IMR-90 (cell line): ENCODE measurements at regions not wholly inside any gene's neighbourhood (a gene's known extent, or its start where the extent isn't known, plus 50 kb on each side); places are given as distances from the start of the nearest gene placed in this dataset.

Source experiments
- BHLHE40 ChIP-seq: fragments of 150-350 bp; IDR thresholded peaks from 2 replicates; pipeline ENCODE4 v1.6.1; 2016; ENCODE audit warnings: mild to moderate bottlenecking, low read depth, low read length
- CEBPB ChIP-seq: IDR thresholded peaks from 2 replicates; pipeline ENCODE4 v1.6.1; 2012; ENCODE audit warnings: low read depth, low read length, improper control_type of control experiment
- FOS ChIP-seq: fragments of 150-350 bp; IDR thresholded peaks from 2 replicates; pipeline ENCODE4 v1.6.1; 2016; ENCODE audit warnings: low read depth, low read length
- MAFK ChIP-seq: IDR thresholded peaks from 2 replicates; pipeline ENCODE4 v1.6.1; 2012; ENCODE audit warnings: low read depth, low read length, improper control_type of control experiment
- MAZ ChIP-seq: IDR thresholded peaks from 2 replicates; pipeline ENCODE4 v1.6.1; 2012; ENCODE audit warnings: low read depth, mild to moderate bottlenecking, low read length, improper control_type of control experiment, moderate library complexity, borderline replicate concordance
- MXI1 ChIP-seq: IDR thresholded peaks from 2 replicates; pipeline ENCODE4 v1.6.1; 2012; ENCODE audit warnings: low read depth, mild to moderate bottlenecking, low read length, moderate library complexity, borderline replicate concordance
- NFE2L2 ChIP-seq: fragments of 150-350 bp; IDR thresholded peaks from 2 replicates; pipeline ENCODE4 v1.6.1; 2016; ENCODE audit warnings: low read depth, mild to moderate bottlenecking, low read length
- POLR2A ChIP-seq: IDR thresholded peaks from 2 replicates; pipeline ENCODE4 v1.6.1; 2012; ENCODE audit warnings: mild to moderate bottlenecking, low read depth, low read length
- RAD21 ChIP-seq: IDR thresholded peaks from 2 replicates; pipeline ENCODE4 v1.6.1; 2012; ENCODE audit warnings: low read length, improper control_type of control experiment
- RFX5 ChIP-seq: IDR thresholded peaks from 2 replicates; pipeline ENCODE4 v1.8.0; 2012; ENCODE audit warnings: low read depth, mild to moderate bottlenecking, low read length, moderate library complexity
- SMC3 ChIP-seq: fragments of 150-350 bp; IDR thresholded peaks from 2 replicates; pipeline ENCODE4 v1.6.1; 2016; ENCODE audit warnings: low read depth, mild to moderate bottlenecking, antibody characterized with exemption, low read length, moderate library complexity
- TF ChIP-seq, protein P1 (sequence below): conservative IDR thresholded peaks from 2 replicates; pipeline ENCODE4 v1.5.1; 2012; ENCODE audit warnings: mild to moderate bottlenecking, low read depth, low read length, improper control_type of control experiment
- TF ChIP-seq, protein P2 (sequence below): fragments of 150-350 bp; IDR thresholded peaks from 2 replicates; pipeline ENCODE4 v1.6.1; 2017; ENCODE audit warnings: mild to moderate bottlenecking, antibody characterized with exemption, low read length, low read depth

DNA sequence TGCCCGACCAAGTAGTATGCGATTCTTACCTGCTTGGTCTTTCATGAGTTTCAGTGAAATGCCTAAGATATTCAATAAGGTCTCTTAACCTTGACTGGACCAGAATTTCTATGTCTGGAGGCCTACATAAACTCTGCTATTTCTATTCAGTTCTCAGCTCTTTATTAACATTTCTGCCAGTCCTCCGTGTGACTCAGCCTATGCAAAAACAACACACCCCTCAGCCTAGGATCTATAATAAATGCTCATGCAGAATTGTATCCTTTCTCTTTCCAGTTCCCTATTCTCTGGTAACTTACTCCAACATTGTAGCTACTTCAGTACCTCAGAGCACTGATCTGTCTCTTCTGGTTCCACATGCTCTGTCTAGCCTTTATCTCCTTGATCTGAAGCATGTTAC is 1507.4 kb downstream of the CDH11 start:
- TF ChIP-seq MAFK (no peak), POLR2A (no peak), RAD21 (no peak), MXI1 (no peak), CEBPB (no peak), NFE2L2 (no peak), SMC3 (no peak), RFX5 (no peak), BHLHE40 (no peak), MAZ (no peak), FOS (no peak)
- TF ChIP-seq, protein P1, sequence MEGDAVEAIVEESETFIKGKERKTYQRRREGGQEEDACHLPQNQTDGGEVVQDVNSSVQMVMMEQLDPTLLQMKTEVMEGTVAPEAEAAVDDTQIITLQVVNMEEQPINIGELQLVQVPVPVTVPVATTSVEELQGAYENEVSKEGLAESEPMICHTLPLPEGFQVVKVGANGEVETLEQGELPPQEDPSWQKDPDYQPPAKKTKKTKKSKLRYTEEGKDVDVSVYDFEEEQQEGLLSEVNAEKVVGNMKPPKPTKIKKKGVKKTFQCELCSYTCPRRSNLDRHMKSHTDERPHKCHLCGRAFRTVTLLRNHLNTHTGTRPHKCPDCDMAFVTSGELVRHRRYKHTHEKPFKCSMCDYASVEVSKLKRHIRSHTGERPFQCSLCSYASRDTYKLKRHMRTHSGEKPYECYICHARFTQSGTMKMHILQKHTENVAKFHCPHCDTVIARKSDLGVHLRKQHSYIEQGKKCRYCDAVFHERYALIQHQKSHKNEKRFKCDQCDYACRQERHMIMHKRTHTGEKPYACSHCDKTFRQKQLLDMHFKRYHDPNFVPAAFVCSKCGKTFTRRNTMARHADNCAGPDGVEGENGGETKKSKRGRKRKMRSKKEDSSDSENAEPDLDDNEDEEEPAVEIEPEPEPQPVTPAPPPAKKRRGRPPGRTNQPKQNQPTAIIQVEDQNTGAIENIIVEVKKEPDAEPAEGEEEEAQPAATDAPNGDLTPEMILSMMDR, result no peak
- TF ChIP-seq, protein P2, sequence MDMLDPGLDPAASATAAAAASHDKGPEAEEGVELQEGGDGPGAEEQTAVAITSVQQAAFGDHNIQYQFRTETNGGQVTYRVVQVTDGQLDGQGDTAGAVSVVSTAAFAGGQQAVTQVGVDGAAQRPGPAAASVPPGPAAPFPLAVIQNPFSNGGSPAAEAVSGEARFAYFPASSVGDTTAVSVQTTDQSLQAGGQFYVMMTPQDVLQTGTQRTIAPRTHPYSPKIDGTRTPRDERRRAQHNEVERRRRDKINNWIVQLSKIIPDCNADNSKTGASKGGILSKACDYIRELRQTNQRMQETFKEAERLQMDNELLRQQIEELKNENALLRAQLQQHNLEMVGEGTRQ, result no peak
